Ramos (cell line): ENCODE measurements at regions not wholly inside any gene's neighbourhood (a gene's known extent, or its start where the extent isn't known, plus 50 kb on each side); places are given as distances from the start of the nearest gene placed in this dataset.

Experiments used
- in situ Hi-C: fragments of 300-500 bp; cut with MboI; formaldehyde crosslinking; loops from one replicate; pipeline ENCODE4 v1.14.3; 2022; ENCODE audit warnings: low sequenced_read_pairs; ENCODE audit not compliant: unreplicated experiment

DNA sequence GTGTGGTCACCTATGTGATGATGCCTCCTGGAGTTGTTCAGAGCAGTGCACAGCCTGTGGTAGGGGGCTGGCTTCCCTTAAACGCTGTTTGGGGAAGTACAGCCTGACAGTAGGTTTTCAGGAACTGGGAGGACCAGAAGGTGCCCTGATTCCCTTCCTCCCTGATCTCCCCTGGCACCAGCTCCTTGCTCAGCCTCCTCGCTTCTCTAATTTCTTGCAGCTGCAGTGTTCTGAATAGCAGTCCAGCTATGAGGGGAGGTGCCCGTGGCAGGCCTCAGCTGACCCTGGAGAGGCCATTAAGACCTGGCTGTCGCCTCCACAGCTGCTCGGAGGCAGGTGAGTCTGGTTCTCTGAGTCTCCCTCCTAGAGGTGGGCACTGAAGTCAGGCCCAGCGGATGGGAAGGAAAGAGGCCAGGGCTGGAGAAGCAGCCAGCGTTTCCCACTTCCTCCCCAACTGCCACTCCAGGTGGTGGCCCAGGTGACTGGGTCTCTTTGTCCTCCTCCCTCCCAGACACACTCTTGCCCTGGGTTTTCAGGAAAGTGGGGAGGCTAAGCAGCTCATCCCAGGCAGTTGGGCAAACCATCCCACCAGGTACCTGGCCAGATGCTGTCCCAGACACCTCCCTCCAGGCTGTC, 52.0 kb upstream of the RPL11 start:
- in situ Hi-C loops: loop anchor here (5.0 kb wide), 1 partner anchor 92 kb away; no protein-coding TSS in a partner anchor

GRCh38 chr1:23638786-23639241, 52.8 kb upstream of the RPL11 start:
- in situ Hi-C loops: loop anchor here (5.0 kb wide), 1 partner anchor 92 kb away; no protein-coding TSS in a partner anchor

- in situ Hi-C loops: loop anchor here (5.0 kb wide), 1 partner anchor 91 kb away; no protein-coding TSS in a partner anchor
Measured at GRCh38 chr1:23638188-23638619, 53.4 kb upstream of the RPL11 start.

DNA sequence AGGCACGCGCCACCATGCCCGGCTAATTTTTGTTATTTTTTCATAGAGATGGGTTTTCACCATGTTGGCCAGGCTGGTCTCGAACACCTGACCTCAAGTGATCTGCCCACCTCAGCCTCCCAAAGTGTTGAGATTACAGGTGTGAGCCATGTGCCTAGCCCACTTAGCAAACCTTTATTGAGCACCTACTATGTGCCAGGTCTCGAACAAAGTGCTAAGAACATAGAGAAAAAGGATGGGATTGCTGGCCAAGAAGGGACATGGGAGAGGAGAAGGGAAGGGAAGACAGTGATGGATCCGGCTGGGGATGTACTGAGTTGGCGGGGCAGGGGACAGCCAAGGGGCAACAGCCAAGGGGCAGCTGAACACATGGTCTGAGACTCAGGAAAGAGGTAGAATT, 55.6 kb upstream of the RPL11 start:
- in situ Hi-C loops: loop anchor here (5.0 kb wide), 1 partner anchor 89 kb away; no protein-coding TSS in a partner anchor

DNA sequence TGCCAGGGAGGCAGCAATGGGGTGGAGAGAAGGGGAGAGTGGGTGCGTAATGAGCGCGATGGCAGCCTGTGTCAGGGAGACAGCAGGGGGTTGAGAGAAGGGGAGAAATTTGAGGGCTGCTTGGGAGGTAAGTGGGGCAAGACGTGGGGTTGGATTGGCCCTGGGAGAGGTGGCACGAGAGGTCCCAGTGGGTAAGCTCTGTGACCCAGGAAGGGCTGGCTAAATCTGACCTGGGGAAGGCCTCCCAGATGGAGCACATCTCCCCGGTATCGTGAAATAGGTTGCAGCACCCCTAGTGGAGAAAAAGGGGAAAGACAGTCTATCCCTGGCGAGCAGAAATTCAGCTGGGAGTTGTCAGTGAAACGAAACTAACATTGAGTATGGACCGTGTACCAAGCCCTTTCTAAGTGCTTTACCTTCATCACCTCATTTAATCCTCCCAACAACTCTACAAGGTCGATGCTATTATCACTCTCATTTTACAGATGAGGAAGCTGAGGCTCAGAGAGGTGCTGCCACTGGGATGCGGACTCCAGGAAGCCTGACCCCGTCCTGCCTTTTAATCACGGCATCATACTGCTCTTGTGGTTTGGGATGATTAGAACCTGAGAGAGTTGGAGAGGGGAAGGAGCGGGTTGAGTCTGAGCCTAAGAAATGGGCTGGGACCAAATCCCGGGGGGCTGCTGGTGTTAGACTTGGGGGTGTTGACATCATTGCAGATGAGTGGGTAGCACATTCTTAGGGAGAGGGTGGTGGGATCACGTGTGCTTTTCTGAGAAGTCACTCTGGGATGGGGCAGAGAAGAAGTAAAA, 56.6 kb upstream of the RPL11 start:
- in situ Hi-C loops: loop anchor here (5.0 kb wide), 1 partner anchor 88 kb away; no protein-coding TSS in a partner anchor

GRCh38 chr1:23634518-23634839, 57.1 kb upstream of the RPL11 start:
- in situ Hi-C loops: no loop called here

GRCh38 chr1:23632479-23633160, 59.0 kb upstream of the RPL11 start:
- in situ Hi-C loops: no loop called here

DNA sequence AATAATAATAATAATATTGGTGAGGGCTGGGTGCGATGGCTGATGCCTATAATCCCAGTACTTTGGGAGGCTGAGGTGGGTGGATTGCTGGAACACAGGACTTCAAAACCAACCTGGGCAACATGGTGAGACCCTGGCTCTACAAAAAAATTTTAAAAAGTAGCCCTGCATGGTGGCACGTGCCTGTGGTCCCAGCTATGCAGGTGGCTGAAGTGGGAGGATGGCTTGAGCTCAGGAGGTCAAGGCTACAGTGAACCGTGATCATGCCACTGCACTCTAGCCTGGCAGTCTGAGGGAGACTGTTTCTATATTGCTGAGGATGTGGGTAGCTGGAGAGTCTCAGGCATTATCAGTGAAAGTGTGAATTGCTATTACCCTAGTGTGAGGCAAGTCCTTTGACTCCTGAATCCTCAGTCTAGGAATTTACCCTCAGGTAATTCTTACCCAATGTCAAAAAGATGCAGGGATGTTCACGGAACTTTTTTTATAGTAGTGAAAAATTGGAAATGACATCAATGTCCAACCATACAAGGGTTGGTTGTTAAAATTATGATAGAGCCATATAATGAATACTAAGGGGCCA, 61.8 kb upstream of the RPL11 start:
- in situ Hi-C loops: no loop called here

DNA sequence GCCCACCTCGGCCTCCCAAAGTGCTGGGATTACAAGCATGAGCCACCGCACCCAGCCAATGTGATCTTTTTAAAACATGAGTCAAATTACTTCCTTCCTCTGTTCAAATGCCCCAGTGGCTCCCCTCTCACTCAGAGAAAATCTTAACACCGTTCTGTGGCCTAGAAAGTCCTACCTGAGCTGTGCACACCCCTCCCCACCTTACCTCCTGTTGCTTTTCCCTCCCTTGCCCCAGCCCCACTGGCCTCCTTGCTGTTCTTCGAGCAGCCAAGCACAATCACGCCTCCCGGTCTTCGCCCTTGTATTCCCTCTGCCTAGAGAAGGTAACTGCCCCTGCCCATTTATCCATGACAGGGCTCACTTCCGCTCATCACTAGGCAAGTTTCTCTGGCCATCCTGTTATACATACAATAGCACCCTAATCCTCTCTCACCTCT, 62.6 kb upstream of the RPL11 start:
- in situ Hi-C loops: no loop called here

DNA sequence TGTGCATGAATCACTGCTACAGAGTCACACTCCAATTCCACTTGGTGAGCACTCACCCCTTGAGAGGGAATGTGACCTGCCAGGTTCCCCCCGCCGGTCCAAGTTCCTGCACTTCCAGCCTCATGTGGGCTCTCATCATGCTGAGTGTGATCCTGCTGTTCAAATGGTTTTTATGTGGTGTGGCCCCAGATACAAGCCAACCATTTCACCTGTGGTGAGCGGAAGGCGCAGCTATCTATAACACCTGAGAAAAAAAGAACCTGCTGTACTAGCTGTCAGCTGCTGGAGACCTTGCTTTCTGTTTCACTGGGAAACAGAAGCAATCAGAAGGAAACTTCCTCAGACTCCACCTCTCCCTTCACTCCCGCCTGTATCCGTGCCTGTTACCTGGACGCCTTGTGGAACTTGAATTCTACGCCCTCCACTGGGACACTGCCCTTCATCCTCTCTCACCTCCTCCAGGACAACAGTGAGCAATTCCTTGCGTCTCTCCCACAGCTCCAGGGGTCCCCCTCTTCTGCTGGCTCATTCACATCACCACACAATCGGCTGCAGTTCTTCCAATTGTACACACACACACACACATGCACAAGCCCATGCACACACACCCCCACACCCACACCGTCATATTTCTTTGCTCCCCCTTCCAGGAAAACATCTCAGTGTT, 64.4 kb upstream of the RPL11 start:
- in situ Hi-C loops: no loop called here

GRCh38 chr1:23625929-23626535, 65.6 kb upstream of the RPL11 start:
- in situ Hi-C loops: no loop called here

- in situ Hi-C loops: no loop called here
Measured at GRCh38 chr1:23625459-23625858, 66.1 kb upstream of the RPL11 start.

- in situ Hi-C loops: loop anchor here (25.0 kb wide), 1 partner anchor 563 kb away; the partner anchor contains the start of gene IFNLR1
Measured at GRCh38 chr1:23624440-23624839, 65.1 kb upstream of the ID3 start.

GRCh38 chr1:23622284-23622683, 63.0 kb upstream of the ID3 start:
- in situ Hi-C loops: loop anchor here (25.0 kb wide), 1 partner anchor 565 kb away; the partner anchor contains the start of gene IFNLR1

DNA sequence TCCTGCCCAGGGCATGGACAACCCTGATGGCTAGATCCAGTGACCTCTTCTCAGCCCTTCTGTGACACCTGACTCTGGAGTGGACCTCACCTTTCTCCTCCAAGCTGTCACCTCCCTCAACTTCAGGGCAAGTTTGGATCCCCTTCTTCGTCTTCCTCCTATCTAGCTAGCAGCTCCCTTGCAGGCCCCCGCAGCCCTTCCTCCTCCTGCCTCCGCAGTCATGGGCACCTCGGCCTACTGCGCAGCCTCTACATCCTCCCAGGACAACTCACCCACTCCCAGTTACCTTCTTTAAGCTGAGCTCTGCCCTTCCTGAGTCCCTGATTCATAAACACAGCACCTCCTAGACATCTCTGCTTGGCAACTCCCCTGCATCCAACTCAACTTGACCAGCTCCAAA, 61.3 kb upstream of the ID3 start:
- in situ Hi-C loops: loop anchor here (25.0 kb wide), 1 partner anchor 567 kb away; the partner anchor contains the start of gene IFNLR1

DNA sequence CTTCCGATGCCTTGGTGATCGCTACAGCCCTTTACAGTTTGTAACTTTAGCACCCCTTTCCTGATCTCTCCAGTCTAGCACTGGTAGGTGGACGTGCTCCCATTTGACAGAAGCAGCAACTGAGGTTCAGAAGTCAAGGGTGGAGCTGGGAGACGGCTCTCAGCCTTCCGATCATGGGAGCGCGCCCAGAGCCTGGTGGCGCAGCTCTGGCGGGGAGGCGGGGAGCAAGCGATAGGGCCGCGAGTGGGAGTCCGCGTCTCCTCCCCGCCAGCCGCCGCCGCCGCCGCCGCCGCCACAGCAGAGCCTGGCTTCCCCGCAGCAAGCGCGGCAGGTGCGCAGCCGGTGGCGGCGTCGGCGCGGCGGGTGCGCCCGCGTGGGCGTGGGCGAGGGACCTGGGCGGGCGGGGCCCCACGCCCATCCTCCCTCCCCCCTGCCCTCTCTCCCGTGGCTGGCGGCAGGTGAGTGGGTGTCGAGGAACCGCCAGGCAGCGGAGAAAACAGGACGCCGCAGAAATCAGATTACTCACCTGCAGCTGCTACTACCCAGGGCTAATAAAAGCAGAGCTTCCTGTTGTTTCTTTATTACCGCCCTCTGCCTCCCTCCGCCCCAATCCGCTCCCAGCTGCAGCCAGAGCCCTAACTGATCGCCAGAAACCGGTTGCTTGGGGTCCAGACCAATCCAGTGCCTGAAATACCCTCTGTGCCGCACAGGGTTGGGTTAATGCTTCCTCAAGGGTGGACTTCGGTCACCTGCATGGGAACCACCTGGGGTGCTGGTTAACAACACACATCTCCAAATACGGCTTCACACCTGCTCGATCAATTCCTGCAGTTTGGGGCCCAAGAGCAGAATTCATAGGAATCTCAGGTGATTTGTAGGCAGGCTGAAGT, 60.2 kb upstream of the ID3 start:
- in situ Hi-C loops: loop anchor here (10.0 to 25.0 kb wide), 2 partner anchors 65 to 568 kb away; partner anchors contain the start of genes ID3 and IFNLR1

- in situ Hi-C loops: loop anchor here (10.0 to 25.0 kb wide), 2 partner anchors 64 to 569 kb away; partner anchors contain the start of genes ID3 and IFNLR1
Measured at GRCh38 chr1:23618586-23619083, 59.3 kb upstream of the ID3 start.

GRCh38 chr1:23617084-23617521, 57.8 kb upstream of the ID3 start:
- in situ Hi-C loops: loop anchor here (10.0 to 25.0 kb wide), 2 partner anchors 62 to 570 kb away; partner anchors contain the start of genes ID3 and IFNLR1
